ENCODE measurements at regions not wholly inside any gene's neighbourhood (a gene's known extent, or its start where the extent isn't known, plus 50 kb on each side); places are given as distances from the start of the nearest gene placed in this dataset.

DNA sequence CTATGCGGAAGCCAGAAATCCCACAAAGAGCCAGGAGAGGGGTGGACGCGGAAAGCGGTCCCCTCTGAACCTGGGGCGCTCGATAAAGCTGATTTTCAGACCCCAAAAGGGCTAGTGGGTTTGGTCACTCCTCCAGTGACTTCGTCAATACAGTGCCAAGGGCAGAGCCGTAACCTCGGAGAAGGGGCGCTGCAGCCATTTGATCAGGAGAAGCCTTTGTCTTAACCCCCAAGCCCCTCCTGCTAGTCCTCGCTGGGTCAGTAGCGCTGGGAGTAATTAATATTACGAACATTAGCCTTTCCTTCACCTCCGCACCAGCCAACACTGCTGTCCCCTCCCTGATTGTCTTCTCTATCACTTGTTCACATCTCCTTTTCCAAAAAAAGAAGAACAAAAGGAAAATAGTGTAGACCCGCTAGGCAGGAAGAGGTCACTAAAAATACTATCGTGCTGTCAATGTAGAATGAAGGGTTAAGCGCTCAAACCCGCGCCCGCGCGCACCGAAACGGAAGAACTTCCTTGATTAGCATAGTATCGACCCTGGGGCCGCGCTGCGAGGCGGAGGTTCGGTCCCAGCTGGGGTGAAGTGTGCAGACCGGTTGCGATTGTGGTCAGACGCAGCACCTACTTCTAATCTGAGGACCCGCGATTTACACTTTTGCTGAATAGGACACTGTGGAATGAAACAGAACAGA is 63.2 kb upstream of the MAPRE2 start:
- no peak for DNase-seq (ENCODE audit: low read depth, low spot score)

DNA sequence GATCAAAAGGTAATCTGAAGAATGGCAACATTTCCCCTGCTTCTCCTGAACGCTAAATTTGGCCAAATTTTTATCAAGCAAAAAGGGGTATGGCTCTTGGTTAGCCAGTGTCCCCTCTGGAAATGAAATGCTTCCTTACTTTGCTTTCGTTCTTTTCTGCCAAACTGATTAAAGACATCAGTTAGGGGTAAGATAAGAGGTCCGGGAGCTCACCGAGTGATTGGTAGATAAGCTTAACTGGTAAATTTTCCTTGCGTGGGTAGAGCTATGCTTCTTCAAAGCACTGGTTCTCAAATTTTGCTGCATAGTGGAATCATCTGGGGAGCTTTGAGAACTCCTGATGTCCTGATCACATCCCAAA is 62.7 kb upstream of the MAPRE2 start:
- no peak for DNase-seq (ENCODE audit: low read depth, low spot score)

- DNase-seq (ENCODE audit: low read depth, low spot score) = peak; percentile 70
Observed at GRCh38 chr18:34978953-34979608, 62.1 kb upstream of the MAPRE2 start.

- DNase-seq (ENCODE audit: low read depth, low spot score) = no peak
Observed at GRCh38 chr18:34981487-34981886, 59.7 kb upstream of the MAPRE2 start.

DNA sequence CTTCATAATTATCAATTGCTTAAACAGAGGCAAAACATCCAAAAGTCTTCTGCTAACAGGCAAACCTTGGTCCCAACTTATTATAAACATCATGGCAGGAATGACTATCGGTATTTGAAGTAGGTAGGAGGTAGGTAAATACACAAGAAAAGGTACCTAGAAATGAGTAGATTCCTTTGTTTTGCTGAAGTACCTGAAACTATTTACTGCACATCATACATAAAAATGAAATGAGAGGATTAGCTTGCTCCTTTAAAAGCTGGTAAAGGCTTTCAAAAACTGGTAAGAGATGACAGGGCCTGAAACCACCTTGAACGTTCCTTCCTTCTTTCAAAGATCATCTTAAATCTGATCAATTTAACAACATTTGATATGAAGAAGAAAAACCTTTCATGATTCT is 55.2 kb upstream of the MAPRE2 start:
- no peak for DNase-seq (ENCODE audit: low read depth, low spot score)

- no peak for DNase-seq (ENCODE audit: low read depth, low spot score)
Observed at GRCh38 chr18:34990597-34990996, 50.6 kb upstream of the MAPRE2 start.

- no peak for DNase-seq (ENCODE audit: low read depth, low spot score)
Observed at GRCh38 chr18:34991152-34991551, 50.1 kb upstream of the MAPRE2 start.

Measured in brain pericyte (primary cell).